Sciatic nerve (tissue), 2 donors: ENCODE measurements at regions not wholly inside any gene's neighbourhood (a gene's known extent, or its start where the extent isn't known, plus 50 kb on each side); places are given as distances from the start of the nearest gene placed in this dataset.
A peak's percentile ranks its signal among the peaks of the same experiment; 100 is the strongest.

ENCODE experiments used
- ATAC-seq: fragments of 200-7000 bp; cut with Tn5 transposase; one replicate; pipeline ENCODE4 v1.9.1; 2020; ENCODE audit warnings: mild to moderate bottlenecking, moderate library complexity
- DNase-seq: peaks from one replicate; pipeline ENCODE4 v3.0.0-alpha.2; 2020; ENCODE audit warnings: low spot score
- intact Hi-C: fragments of 100-400 bp; cut with DNase I; formaldehyde crosslinking; loops from one replicate; pipeline ENCODE4 v1.14.2; 2022
- donor health status: DM: no; HTN: no; CAD: no.
- donor health status: DM: no; HTN: no; CAD: no.

DNA sequence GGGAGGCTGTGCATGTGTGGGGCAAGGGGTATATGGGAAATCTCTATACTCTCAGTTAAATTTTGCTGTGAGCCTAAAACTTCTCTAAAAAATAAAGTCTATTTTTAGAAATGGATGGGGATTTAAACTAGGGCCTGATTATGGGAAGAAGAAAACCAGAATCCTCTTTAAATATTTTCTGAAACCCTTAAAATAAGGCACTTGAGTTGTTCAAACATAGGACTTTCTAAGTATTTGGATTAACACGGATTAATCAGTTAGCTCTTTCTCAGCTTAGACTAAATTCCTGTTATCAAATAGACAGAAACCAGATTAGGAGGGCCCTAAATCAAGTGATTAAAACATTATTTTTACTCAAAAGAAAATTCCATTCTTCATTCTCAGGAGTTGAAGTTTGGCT lies 438.4 kb downstream of the EFNA5 start:
- ATAC-seq (no peak), DNase-seq (no peak)
- intact Hi-C loops = no loop called here

DNA sequence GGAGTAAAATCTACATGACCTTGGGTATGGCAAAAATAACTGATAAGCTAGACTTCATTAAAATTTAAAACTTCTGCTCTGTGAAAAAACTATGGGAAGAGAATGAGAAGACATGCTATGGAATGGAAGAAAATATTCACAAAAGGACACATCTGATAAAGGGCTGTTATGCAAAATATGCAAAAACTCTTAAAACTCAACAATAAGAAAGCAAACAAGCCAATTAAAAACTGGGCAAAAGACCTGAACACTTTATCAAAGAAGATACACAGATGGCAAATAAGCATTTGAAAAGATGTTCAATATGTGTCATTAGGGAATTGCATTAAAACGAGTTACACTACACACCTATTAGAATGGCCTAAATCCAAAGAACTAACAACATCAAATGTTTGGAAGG lies 439.5 kb downstream of the EFNA5 start:
- no peak for ATAC-seq
- intact Hi-C loops = no loop called here
- DNase-seq = no peak

DNA sequence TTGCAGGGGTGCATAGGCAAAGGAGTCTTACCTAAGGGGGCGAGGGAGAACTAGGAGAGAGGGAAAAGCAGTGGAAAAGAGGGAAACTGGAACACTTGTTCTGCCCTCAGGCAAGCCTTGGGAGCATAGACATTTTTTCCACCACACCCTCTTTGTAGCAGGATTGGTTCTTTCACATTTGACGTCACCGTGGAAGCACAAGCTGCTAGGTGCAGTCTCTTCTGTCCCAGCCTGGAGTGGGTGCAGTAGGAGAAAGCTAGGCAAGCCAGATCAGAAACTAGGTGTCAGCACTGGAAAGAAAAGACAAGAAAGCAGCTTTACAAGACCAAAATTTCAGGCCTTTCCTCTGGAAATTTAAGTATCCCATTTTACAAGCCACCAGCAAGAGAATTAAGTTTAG lies 440.4 kb downstream of the EFNA5 start:
- DNase-seq = no peak
- intact Hi-C loops = no loop called here
- peak; percentile 73 for ATAC-seq

DNA sequence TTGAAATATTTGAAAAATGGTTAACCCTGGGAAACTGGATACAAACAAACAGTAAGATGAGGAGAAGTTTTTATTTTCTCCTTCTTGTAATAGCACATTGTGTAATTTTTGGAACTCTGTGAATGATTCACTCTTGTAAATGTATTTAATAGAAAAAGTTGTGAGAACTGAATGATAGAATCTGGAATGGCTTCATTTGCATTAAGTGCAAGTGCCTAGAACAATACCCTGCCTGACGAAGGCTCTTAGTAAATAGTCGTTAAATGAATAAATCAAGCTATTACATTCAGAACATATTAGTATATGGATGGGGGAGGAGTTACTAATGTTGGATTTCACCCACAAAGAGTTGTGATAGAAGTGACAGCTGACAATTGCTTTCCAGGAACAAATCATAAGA lies 442.5 kb downstream of the EFNA5 start:
- no peak for DNase-seq
- no peak for ATAC-seq
- intact Hi-C loops = no loop called here

DNA sequence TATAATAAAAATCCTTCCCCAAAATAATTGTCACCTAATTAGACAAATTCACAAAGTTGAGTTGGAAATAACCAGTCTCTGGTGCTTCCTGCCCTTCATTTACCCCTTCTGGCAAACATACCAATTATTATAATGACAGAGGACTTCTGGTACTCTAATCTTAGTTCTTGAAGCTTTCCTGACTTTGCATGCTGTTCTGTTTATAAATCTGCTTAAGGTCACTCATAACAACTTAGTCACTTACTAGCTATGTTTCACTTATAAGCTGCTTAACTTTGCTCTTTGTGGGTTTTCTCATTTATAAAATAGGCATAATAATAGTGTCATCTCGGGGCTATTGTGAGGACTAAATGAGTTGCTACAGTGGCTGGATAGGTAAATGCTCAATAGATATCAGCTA lies 446.5 kb downstream of the EFNA5 start:
- DNase-seq = no peak
- no peak for ATAC-seq
- intact Hi-C loops = no loop called here

DNA sequence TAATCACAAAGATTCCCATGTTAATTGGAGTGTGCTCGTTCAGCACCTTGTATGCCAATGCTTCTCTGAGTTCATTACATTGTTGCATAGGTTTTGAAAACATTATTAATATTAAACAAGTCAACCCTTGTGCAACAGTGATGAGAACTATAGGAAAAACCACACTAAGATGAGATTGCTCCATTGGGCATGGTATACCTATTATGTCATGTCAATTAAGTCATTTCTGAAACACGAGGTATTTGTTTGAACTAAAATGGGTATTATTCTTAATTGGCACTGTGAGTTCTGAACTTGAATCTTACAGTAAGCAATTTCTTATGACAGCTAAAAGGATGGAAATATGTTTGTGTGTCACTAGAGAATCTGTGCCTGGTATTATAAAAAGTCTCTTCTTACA lies 447.7 kb downstream of the EFNA5 start:
- no peak for DNase-seq
- intact Hi-C loops = no loop called here
- no peak for ATAC-seq

DNA sequence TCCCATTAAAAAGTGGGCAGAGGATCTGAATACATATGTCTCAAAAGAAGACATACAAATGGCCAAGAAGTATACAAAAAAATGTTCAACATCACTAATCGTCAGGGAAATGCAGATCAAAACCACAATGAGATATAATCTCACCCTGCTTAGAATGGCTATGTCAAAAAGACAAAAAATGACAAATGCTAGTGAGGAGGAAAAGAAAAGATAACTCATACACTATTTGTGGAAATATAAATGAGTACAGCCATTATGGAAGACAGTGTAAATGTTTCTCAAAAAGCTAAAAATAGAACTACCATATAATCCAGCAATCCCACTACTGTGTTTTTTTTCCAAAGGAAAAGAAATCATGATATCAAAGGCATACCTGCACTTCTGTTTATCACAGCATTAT lies 450.7 kb downstream of the EFNA5 start:
- no peak for DNase-seq
- ATAC-seq = no peak
- intact Hi-C loops = loop anchor here (5.0 to 10.0 kb wide), 2 partner anchors 358 to 1015 kb away; no protein-coding TSS in a partner anchor

DNA sequence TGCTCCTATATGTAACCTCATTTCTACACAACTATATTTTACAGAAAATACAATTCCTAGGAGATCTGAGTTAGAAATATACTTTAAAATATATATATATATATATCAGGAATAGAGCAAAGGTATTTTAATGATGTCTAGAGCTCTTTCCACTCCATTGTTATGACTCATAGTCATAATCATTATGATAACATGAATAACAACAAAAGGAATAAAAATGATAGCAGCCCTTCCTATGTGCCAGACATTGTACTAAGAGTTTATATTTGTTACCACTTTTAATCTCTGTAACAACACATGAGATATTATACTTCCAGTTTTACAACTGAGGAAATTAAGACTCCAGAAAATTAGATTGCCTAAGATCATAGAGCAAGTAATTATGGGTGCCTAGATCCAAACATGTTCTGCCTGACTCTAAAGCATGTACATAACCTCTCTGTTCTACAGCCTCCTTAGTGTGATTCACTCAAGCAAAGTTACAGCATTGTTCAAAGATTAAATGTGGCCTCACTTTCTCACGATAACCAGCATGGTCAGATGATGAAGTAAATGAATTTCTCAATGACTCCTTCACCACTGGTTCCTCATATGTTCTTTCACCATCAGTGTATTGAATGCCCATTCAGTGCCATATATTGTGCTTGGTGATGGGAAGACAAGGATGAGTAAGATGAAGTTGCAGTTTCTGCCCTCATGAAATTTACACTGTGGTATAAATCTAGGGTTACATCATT lies 452.1 kb downstream of the EFNA5 start:
- DNase-seq = no peak
- intact Hi-C loops = loop anchor here (5.0 to 10.0 kb wide), 2 partner anchors 356 to 1014 kb away; no protein-coding TSS in a partner anchor
- no peak for ATAC-seq

DNA sequence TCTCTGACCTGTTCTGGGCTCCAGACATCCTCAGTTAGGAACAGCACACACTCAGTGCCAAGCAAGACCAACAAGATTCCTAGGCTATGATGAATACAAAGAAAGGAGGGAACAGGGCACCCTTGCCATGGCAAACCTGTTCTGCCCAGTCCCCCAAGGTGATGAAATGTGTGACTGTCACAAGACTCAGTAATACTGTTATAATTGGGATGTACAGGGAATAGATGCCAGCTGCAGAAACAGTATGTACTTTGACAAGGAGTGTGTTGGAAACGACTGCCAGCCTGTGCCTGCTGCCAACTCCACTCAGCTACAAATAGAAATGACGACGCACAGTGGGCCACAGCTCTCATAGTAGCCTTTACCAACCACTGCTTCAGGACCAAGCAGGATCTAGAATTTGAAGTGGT lies 453.0 kb downstream of the EFNA5 start:
- intact Hi-C loops = loop anchor here (5.0 to 10.0 kb wide), 2 partner anchors 355 to 1013 kb away; no protein-coding TSS in a partner anchor
- ATAC-seq = peak; percentile 10
- DNase-seq = no peak

DNA sequence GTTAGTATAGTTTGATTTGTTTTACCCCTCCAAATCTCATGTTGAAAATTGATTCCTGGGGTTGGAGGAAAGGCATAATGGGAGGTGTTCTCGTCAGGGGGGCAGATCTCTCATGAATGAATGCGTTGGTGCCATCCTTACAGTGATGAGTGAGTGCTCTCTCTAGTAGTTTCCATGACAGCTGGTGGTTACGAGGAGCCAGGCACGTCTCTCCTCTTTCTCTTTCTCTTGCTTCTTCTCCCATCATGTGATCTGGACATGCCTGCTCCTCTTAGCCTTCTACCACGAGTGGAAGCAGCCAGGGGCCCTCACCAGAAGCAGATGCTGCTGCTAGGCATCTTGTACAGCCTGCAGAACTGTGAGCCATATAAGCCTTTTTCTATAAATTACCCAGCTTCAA lies 454.1 kb downstream of the EFNA5 start:
- no peak for DNase-seq
- intact Hi-C loops = loop anchor here (5.0 to 10.0 kb wide), 2 partner anchors 354 to 1012 kb away; no protein-coding TSS in a partner anchor
- no peak for ATAC-seq

DNA sequence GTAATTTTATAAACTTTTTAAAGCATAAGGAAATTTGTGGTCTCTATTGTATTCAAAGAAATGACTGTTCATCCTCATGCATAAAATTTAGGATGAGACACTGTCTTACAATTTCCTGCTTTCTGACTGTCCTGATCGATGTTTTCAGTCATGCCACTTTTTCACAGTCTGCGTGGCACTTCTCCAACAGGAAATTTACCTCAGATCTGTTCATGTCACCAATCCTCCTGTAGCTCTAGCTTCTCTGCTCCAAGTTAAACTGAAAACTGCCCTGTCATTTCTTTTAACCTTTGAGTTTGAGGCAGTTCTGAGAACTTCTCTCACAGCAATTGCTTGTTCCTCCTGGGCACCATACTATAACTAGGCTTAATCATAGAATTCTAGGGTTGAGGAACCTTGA lies 455.1 kb downstream of the EFNA5 start:
- DNase-seq = no peak
- intact Hi-C loops = loop anchor here (5.0 to 10.0 kb wide), 2 partner anchors 353 to 1011 kb away; no protein-coding TSS in a partner anchor
- ATAC-seq = no peak

DNA sequence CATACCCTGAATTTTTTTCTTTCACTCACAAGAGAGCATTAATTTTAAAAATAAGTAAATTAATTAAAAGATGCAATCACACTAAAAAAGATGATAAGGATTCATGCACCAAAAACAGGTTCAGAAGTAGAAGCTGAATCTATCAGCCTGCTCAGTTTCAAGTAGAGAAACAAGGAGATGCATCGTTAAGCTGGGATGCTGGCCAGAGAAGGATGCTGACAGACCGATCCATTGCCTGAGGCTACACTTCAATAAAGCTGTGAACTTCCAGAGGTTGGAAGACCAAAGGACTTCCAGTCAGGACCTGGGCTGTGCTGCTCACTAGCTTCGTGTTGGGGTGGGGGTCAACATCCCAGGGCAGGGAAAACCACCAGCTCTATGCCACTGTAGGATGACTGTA lies 457.7 kb downstream of the EFNA5 start:
- DNase-seq (no peak), ATAC-seq (no peak)
- intact Hi-C loops = loop anchor here (10.0 kb wide), 1 partner anchor 1008 kb away; no protein-coding TSS in a partner anchor

DNA sequence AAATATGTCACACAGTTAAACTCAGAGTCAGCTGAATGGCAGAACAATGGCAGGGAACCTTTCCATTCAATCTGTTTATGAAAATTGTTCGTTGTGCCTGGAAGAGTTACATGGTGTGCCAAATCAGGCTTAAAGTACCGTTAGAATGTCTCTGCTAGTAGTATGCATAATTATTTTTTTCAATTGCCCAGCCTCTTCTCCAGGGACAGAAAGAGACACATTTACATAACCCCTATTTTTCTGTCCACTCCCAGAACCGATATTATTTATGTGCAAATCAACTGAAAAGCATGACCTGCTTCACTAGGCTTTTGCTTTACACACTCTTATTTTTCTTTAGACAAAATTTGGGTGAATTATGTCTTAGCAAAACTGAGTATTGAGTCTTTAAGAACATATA lies 459.1 kb downstream of the EFNA5 start:
- ATAC-seq = no peak
- intact Hi-C loops = loop anchor here (10.0 kb wide), 1 partner anchor 1007 kb away; no protein-coding TSS in a partner anchor

DNA sequence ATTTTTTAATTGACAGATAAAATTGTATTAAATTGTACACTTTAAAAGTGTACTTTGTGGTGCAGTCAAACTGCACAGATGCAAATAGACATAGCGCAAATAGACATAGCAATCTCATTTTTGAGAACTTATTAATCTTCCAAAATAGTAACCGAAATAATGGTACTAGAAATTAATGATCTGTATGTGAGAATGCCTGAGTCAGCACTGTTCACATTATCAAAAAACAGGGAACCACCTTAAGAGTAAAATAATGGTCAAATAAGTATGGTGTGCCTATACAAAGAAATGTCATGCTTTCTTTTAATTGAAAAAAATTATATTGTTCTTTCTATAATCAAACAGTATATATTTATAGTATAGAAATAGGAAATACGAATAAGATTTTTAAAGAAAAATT lies 461.9 kb downstream of the EFNA5 start:
- no peak for DNase-seq
- intact Hi-C loops = no loop called here
- ATAC-seq = no peak

More for the DNA sequence above, 459.1 kb downstream of the EFNA5 start:
- no peak for DNase-seq

DNA sequence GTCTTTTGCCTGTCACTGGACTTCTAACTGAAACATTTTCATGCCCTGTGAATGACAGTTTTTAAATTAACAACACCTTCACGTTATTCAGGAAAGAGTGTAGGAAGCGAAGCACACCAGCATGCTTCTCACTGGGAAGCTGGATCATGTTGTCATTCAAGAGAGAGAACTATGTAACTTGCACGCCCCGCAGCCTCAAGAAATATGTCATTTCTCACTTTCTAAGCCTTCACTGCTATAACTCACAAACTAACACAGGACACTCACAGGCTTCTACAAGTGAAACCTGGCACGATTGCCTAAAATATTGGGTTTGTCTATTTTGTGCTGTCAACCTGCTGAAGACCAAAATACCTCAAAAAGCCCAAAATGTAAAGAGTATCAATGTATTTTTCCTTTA lies 466.3 kb downstream of the EFNA5 start:
- no peak for DNase-seq
- no peak for ATAC-seq

DNA sequence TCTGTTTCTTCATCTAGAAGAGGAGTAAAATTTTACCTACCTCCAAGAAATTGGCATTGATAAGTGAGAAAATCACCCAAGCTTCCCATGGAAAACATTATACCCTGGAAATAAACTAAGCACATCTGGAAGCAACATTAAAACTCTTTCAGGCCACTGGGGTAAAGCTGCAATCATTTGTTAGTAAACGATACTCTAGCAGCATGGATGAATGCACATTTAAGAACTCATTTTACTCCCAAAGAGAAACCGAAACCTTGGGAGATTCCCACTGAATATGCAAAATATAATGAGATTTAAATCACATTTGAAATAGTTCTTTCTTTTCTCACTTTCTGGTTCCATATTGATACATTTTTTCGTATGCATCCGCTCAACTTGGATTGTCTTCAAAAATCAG lies 467.5 kb downstream of the EFNA5 start:
- DNase-seq (no peak), ATAC-seq (no peak)
- intact Hi-C loops = no loop called here

More for the DNA sequence above, 466.3 kb downstream of the EFNA5 start:
- intact Hi-C loops = no loop called here

DNA sequence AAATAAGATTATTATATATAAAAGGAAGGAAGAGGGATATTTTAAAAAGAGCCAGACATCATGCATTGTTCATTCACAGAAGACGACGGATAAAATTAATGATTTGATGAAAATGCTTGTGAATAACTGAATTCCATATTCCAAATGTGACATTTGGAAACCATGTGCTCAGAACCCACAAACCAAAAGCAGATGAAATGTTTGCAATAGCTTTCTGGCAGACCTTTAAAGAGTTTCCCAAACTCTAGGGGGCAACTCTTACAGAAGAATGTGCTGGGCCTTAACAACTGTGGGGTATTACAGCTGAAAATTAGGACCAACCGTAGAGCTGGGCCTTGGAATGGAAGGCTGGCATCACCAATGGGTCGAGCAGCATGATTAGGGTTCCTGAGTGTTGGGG lies 471.0 kb downstream of the EFNA5 start:
- ATAC-seq = no peak
- intact Hi-C loops = no loop called here
- no peak for DNase-seq

DNA sequence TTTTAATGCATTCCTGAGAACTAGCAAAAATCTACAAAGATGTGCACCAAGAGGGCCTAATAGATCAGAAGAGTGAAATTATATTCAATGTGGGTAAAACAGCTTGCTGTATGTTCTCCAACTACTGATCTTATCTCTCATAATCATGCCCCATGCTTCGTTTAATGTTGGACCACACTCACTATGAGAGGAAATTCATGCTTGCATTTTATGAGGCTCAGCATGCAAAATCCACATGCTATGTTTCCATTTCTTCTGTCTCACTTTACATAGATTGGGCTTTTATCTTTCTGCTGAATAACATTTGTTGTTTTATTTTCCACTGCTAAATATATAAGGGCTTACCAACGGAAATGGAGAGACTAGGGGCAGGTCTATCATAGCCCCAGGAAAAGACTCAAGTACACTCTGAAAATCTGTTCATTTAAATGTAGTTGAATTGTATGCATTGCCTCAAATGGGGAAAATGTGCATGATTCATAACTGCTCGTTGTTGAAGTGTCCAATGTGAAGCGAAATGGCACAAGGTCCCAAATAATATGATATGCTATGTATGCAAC lies 474.2 kb downstream of the EFNA5 start:
- intact Hi-C loops = no loop called here
- ATAC-seq (no peak), DNase-seq (no peak)

DNA sequence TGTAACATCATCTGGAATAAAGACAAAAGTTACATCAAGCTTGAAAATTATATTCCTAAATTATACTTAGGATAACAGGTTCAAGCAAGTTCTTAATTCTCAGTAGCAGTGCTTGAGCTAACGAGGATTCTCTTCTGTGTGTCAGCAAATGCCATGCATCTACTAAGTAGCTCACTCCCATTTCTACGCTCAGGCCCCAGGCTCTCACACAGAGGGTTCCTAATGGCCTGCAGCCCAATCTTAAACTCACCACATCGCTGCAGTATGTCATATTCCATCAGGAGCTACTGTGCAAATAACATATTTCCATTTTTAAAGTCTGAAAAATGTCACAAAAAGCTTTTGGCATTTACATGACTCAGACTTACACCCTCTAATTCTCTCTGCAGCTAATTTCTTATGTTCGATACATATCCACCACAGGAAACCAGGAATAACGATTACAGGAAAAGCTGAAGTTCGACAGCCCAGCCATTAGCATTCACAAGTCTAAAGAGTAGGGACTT lies 474.8 kb downstream of the EFNA5 start:
- DNase-seq (no peak), ATAC-seq (no peak)
- intact Hi-C loops = no loop called here

DNA sequence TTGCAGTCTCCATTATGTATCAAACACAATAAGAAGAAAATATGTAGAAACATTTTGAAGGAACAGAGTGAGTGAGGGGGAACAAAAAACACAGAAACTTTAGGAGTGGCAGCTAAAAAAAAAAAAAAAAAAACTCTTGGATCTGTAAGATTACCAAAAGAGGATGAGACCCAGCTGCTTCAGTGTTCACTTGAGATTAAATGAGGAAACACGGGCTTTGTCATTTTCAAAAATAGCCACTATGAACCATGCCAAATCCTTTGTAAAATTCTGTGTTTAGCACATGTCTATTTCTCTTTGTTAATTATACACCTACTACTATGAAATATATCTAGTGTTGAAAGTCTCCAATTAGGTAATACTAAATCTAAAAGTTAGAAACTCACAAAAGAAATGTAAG lies 485.9 kb downstream of the EFNA5 start:
- intact Hi-C loops = no loop called here
- ATAC-seq (no peak), DNase-seq (no peak)
